Astrocyte (in vitro differentiated cells and primary cell): ENCODE measurements at regions not wholly inside any gene's neighbourhood (a gene's known extent, or its start where the extent isn't known, plus 50 kb on each side); places are given as distances from the start of the nearest gene placed in this dataset.

Experiments
- DNase-seq: peaks from one replicate; pipeline ENCODE4 v3.0.0-alpha.2; 2010; ENCODE audit warnings: low read depth
- FAIRE-seq: peaks from 2 replicates; lab custom pipeline; 2011; peaks lifted over from hg19 to GRCh38; lab: Jason Lieb, UNC
- H2AFZ ChIP-seq: 2 replicates; pipeline ENCODE4 v1.6.0; 2012; ENCODE audit warnings: low read depth, low read length, inconsistent platforms
- H3K27ac ChIP-seq: 2 replicates; pipeline ENCODE4 v1.5.1; 2011; ENCODE audit warnings: low read depth, low read length, inconsistent platforms
- H3K27me3 ChIP-seq: 2 replicates; pipeline ENCODE4 v1.6.0; 2011; ENCODE audit warnings: low read length, inconsistent platforms; ENCODE audit not compliant: insufficient read depth
- H3K36me3 ChIP-seq: 2 replicates; pipeline ENCODE4 v1.5.1; 2011; ENCODE audit warnings: low read length, inconsistent platforms; ENCODE audit not compliant: insufficient read depth
- H3K4me1 ChIP-seq: 2 replicates; pipeline ENCODE4 v1.5.1; 2011; ENCODE audit warnings: low read length, inconsistent platforms; ENCODE audit not compliant: insufficient read depth
- H3K4me2 ChIP-seq: 2 replicates; pipeline ENCODE4 v1.6.0; 2012; ENCODE audit warnings: low read length, inconsistent platforms
- H3K4me3 ChIP-seq: 2 replicates; pipeline ENCODE4 v1.5.1; 2011; ENCODE audit warnings: low read depth, mild to moderate bottlenecking, low read length, inconsistent platforms; ENCODE audit not compliant: insufficient read depth
- H3K79me2 ChIP-seq: 2 replicates; pipeline ENCODE4 v1.6.0; 2012; ENCODE audit warnings: mild to moderate bottlenecking, low read length, inconsistent platforms; ENCODE audit not compliant: insufficient read depth
- H3K9ac ChIP-seq: 2 replicates; pipeline ENCODE4 v1.6.0; 2012; ENCODE audit warnings: mild to moderate bottlenecking, low read length, inconsistent platforms
- H3K9me3 ChIP-seq: 2 replicates; pipeline ENCODE4 v1.5.1; 2012; ENCODE audit warnings: low read depth, mild to moderate bottlenecking, low read length, inconsistent platforms; ENCODE audit not compliant: insufficient read depth
- H4K20me1 ChIP-seq: 2 replicates; pipeline ENCODE4 v1.6.0; 2012; ENCODE audit warnings: low read length, inconsistent platforms; ENCODE audit not compliant: insufficient read depth
- H3K27ac Mint-ChIP-seq: one replicate; pipeline ENCODE4 v1.8.0; 2021; ENCODE audit warnings: mild to moderate bottlenecking, mixed read lengths; ENCODE audit not compliant: unreplicated experiment
- H3K27me3 Mint-ChIP-seq: one replicate; pipeline ENCODE4 v1.8.0; 2021; ENCODE audit warnings: low read depth, mixed read lengths; ENCODE audit not compliant: unreplicated experiment
- H3K36me3 Mint-ChIP-seq: one replicate; pipeline ENCODE4 v1.8.0; 2021; ENCODE audit warnings: low read depth, mixed read lengths; ENCODE audit not compliant: unreplicated experiment
- H3K4me1 Mint-ChIP-seq: one replicate; pipeline ENCODE4 v1.8.0; 2021; ENCODE audit warnings: low read depth, mixed read lengths; ENCODE audit not compliant: unreplicated experiment
- H3K4me3 Mint-ChIP-seq: one replicate; pipeline ENCODE4 v1.8.0; 2021; ENCODE audit warnings: mild to moderate bottlenecking, moderate library complexity, mixed read lengths; ENCODE audit not compliant: unreplicated experiment
- H3K9me3 Mint-ChIP-seq: one replicate; pipeline ENCODE4 v1.8.0; 2021; ENCODE audit warnings: mild to moderate bottlenecking, mixed read lengths; ENCODE audit not compliant: unreplicated experiment
- EZH2 ChIP-seq: IDR thresholded peaks from 2 replicates; pipeline ENCODE4 v1.6.1; 2012; ENCODE audit warnings: mild to moderate bottlenecking, low read length, inconsistent platforms; ENCODE audit not compliant: insufficient read depth
- TF ChIP-seq, protein P1 (sequence below): IDR thresholded peaks from 2 replicates; pipeline ENCODE4 v1.5.1; 2011; ENCODE audit warnings: low read depth, mild to moderate bottlenecking, inconsistent platforms, low read length, moderate library complexity; ENCODE audit not compliant: insufficient read depth

DNA sequence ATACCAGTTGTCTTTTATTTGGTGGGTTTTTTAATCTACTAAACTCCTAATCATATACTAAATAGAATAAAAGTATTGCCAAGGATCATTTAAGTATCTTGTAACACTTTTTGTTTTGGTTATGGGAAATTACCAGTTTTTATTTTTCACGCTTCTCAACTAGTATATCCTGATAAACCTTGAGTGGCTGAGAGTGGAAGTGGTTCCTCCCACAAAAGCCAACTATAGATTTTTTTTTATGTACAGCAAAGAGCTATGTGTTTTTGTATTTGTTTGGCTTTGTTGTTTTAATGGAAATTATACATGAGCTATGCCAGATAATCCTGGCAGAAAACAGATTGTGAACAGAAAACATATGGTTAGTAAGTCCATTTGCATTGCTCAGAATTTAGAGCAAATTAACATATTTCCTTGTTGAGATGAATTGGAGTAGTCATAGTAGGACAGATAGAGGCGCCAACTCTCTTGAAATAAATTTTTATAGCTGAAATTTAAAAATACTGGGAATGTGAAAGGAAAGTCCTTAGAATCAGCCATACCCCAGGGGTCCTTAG lies 60.9 kb upstream of the PSMA6 start:
- FAIRE-seq (no peak), DNase-seq (no peak)
- Mint-ChIP-seq H3K4me3 (no peak overlapping the region), H3K36me3 (peaks cover 2% of the 10 kb centered on the region), H3K27ac (no peak overlapping the region), H3K27me3 (no peaks in the 10 kb centered on the region), H3K9me3 (no peaks in the 10 kb centered on the region), H3K4me1 (no peaks in the 10 kb centered on the region)
- Histone ChIP-seq H3K4me1 (no peaks in the 10 kb centered on the region), H3K27ac (no peak overlapping the region), H2AFZ (no peak overlapping the region), H3K4me3 (no peak overlapping the region), H3K4me2 (no peak overlapping the region), H3K79me2 (no peaks in the 10 kb centered on the region), H3K9me3 (no peaks in the 10 kb centered on the region), H4K20me1 (peaks cover 3% of the 10 kb centered on the region), H3K9ac (no peak overlapping the region), H3K27me3 (no peaks in the 10 kb centered on the region), H3K36me3 (no peaks in the 10 kb centered on the region)
- no peak for TF ChIP-seq EZH2
- TF ChIP-seq, protein P1, sequence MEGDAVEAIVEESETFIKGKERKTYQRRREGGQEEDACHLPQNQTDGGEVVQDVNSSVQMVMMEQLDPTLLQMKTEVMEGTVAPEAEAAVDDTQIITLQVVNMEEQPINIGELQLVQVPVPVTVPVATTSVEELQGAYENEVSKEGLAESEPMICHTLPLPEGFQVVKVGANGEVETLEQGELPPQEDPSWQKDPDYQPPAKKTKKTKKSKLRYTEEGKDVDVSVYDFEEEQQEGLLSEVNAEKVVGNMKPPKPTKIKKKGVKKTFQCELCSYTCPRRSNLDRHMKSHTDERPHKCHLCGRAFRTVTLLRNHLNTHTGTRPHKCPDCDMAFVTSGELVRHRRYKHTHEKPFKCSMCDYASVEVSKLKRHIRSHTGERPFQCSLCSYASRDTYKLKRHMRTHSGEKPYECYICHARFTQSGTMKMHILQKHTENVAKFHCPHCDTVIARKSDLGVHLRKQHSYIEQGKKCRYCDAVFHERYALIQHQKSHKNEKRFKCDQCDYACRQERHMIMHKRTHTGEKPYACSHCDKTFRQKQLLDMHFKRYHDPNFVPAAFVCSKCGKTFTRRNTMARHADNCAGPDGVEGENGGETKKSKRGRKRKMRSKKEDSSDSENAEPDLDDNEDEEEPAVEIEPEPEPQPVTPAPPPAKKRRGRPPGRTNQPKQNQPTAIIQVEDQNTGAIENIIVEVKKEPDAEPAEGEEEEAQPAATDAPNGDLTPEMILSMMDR: no peak

DNA sequence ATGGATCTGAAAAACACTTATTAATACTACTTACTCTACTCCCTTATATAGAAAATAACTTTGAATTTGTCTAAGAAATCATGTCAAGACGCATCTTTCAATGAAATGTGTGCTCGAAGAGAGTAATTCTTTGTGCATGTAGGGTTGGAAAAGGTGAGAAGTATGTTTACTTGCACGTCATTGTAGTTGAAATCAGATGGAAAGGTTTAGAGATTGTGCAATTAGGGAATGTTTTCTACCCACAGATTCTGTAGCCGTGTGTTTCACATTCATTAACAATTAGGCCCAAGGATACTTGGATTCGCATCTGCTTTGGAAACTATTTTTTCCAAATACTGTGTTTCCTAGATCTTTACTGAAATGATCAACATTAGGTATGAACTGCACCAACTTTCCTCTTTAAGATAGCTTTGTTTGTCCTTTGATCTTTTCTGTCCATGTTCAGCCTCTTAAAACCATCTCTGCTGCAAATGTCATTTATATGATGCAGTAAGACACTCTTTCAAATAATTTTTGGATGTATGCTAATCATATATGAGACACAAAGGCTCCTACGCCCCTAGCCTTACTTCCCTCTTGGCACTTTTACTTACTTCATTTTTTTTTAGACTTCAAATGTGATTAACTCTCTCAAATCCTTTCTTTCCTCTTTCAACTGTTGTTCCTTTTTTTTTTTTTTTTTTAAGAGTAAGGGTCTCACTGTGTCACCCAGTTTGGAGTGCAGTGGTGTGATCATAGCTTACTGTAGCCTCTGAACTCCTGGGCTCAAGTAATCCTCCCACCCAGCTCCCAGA lies 58.0 kb upstream of the PSMA6 start:
- Mint-ChIP-seq H3K9me3 (no peaks in the 10 kb centered on the region), H3K27me3 (no peaks in the 10 kb centered on the region), H3K36me3 (peaks cover 2% of the 10 kb centered on the region), H3K27ac (no peak overlapping the region), H3K4me3 (no peak overlapping the region), H3K4me1 (no peaks in the 10 kb centered on the region)
- Histone ChIP-seq H4K20me1 (no peaks in the 10 kb centered on the region), H3K79me2 (no peaks in the 10 kb centered on the region), H3K9ac (no peak overlapping the region), H3K4me1 (no peaks in the 10 kb centered on the region), H3K27me3 (no peaks in the 10 kb centered on the region), H2AFZ (no peak overlapping the region), H3K27ac (no peak overlapping the region), H3K9me3 (no peaks in the 10 kb centered on the region), H3K4me2 (no peak overlapping the region), H3K36me3 (no peaks in the 10 kb centered on the region), H3K4me3 (no peak overlapping the region)
- FAIRE-seq (no peak), DNase-seq (peak; percentile 29)
- TF ChIP-seq, protein P1: no peak

DNA sequence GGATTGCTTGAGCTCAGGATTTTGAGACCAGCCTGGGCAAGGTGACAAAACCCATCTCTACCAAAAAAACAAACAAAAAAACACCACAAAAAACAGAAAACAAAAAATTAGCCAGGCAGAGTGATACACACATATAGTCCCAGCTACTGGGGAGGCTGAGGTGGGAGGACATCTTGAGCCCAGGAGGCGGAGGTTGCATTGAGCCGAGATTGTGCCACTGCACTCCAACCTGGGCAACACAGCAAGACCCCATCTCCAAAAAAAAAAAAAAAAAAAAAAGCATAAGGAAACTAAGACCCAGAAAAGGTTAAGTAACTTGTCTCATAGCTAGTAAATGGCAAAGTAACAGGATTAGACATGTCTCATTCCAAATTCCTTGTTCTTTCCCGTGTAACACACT lies 56.3 kb upstream of the PSMA6 start:
- Mint-ChIP-seq H3K36me3 (peaks cover 2% of the 10 kb centered on the region), H3K4me3 (no peak overlapping the region), H3K27me3 (no peaks in the 10 kb centered on the region), H3K27ac (no peak overlapping the region), H3K4me1 (no peaks in the 10 kb centered on the region), H3K9me3 (no peaks in the 10 kb centered on the region)
- FAIRE-seq (no peak), DNase-seq (no peak)
- H3K9ac ChIP-seq: no peak overlapping the region
- H2AFZ ChIP-seq: no peak overlapping the region
- H3K79me2 ChIP-seq: no peaks in the 10 kb centered on the region
- H3K9me3 ChIP-seq: no peaks in the 10 kb centered on the region
- H3K4me3 ChIP-seq: no peak overlapping the region
- TF ChIP-seq, protein P1: no peak
- no peak for TF ChIP-seq EZH2
- H3K4me2 ChIP-seq: no peak overlapping the region
- H3K36me3 ChIP-seq: no peaks in the 10 kb centered on the region
- H4K20me1 ChIP-seq: no peaks in the 10 kb centered on the region
- no peaks in the 10 kb centered on the region for H3K27me3 ChIP-seq
- H3K27ac ChIP-seq: no peak overlapping the region
- no peaks in the 10 kb centered on the region for H3K4me1 ChIP-seq
